Cardiac muscle cell (in vitro differentiated cells and primary cell): ENCODE measurements at regions not wholly inside any gene's neighbourhood (a gene's known extent, or its start where the extent isn't known, plus 50 kb on each side); places are given as distances from the start of the nearest gene placed in this dataset.
A peak's percentile ranks its signal among the peaks of the same experiment; 100 is the strongest.

Experiments
- DNase-seq, 2 donors: peaks; one replicate each; pipeline versions ENCODE4 v3.0.0 to v3.0.0-alpha.2; 2010 to 2017; ENCODE audit warnings: low read depth in 1 of 2, low spot score in 1 of 2
- H3K27ac ChIP-seq: fragments of 200-600 bp; sonication (generic); 2 replicates; pipeline ENCODE4 v1.5.1; 2016
- H3K27me3 ChIP-seq: fragments of 200-600 bp; sonication (generic); 2 replicates; pipeline ENCODE4 v1.6.0; 2016; ENCODE audit warnings: control low read depth
- H3K36me3 ChIP-seq: fragments of 200-600 bp; sonication (generic); 2 replicates; pipeline ENCODE4 v1.5.1; 2016; ENCODE audit warnings: control low read depth
- H3K4me1 ChIP-seq: fragments of 200-600 bp; sonication (generic); 2 replicates; pipeline ENCODE4 v1.8.1; 2017; ENCODE audit warnings: low read depth, mild to moderate bottlenecking, mixed run types
- H3K4me3 ChIP-seq: fragments of 200-600 bp; sonication (generic); 2 replicates; pipeline ENCODE4 v1.5.1; 2016; ENCODE audit warnings: mild to moderate bottlenecking
- H3K9me3 ChIP-seq: fragments of 200-600 bp; sonication (generic); 2 replicates; pipeline ENCODE4 v1.5.1; 2017; ENCODE audit warnings: low read depth, mild to moderate bottlenecking, control low read depth
- CTCF ChIP-seq: IDR thresholded peaks from 2 replicates; pipeline ENCODE4 v1.5.1; 2012; ENCODE audit warnings: low read depth, mild to moderate bottlenecking, low read length

GRCh38 chr10:33732161-33732680, 397.8 kb upstream of the NRP1 start:
- Histone ChIP-seq H3K9me3 (no peaks in the 10 kb centered on the region), H3K4me1 (no peaks in the 10 kb centered on the region), H3K27ac (no peak overlapping the region), H3K36me3 (no peaks in the 10 kb centered on the region), H3K27me3 (peaks cover 6% of the 10 kb centered on the region), H3K4me3 (no peak overlapping the region)
- peak in 1 of 2 donors; percentile 58 for DNase-seq
- TF ChIP-seq CTCF: no peak

GRCh38 chr10:33731322-33731721, 396.9 kb upstream of the NRP1 start:
- Histone ChIP-seq H3K4me1 (no peaks in the 10 kb centered on the region), H3K27ac (no peak overlapping the region), H3K27me3 (peaks cover 6% of the 10 kb centered on the region), H3K9me3 (no peaks in the 10 kb centered on the region), H3K36me3 (no peaks in the 10 kb centered on the region), H3K4me3 (no peak overlapping the region)
- DNase-seq: no peak
- no peak for TF ChIP-seq CTCF

GRCh38 chr10:33725430-33725829, 391.0 kb upstream of the NRP1 start:
- H3K4me1 ChIP-seq: peaks cover 2% of the 10 kb centered on the region
- no peaks in the 10 kb centered on the region for H3K36me3 ChIP-seq
- no peak for TF ChIP-seq CTCF
- DNase-seq: no peak
- no peak overlapping the region for H3K27ac ChIP-seq
- no peaks in the 10 kb centered on the region for H3K9me3 ChIP-seq
- no peak overlapping the region for H3K4me3 ChIP-seq
- H3K27me3 ChIP-seq: no peaks in the 10 kb centered on the region

- Histone ChIP-seq H3K36me3 (no peaks in the 10 kb centered on the region), H3K27ac (no peak overlapping the region), H3K4me1 (peaks cover 2% of the 10 kb centered on the region), H3K4me3 (no peak overlapping the region), H3K27me3 (no peaks in the 10 kb centered on the region), H3K9me3 (no peaks in the 10 kb centered on the region)
- no peak for TF ChIP-seq CTCF
- no peak for DNase-seq
These were observed 388.7 kb upstream of the NRP1 start for GRCh38 chr10:33723181-33723580.

- Histone ChIP-seq H3K27ac (no peak overlapping the region), H3K4me1 (peaks cover 2% of the 10 kb centered on the region), H3K36me3 (no peaks in the 10 kb centered on the region), H3K4me3 (no peak overlapping the region), H3K27me3 (no peaks in the 10 kb centered on the region), H3K9me3 (no peaks in the 10 kb centered on the region)
- TF ChIP-seq CTCF: no peak
- DNase-seq: no peak
These were observed 387.6 kb upstream of the NRP1 start for GRCh38 chr10:33722067-33722466.

GRCh38 chr10:33721509-33721908, 387.0 kb upstream of the NRP1 start:
- H3K36me3 ChIP-seq: no peaks in the 10 kb centered on the region
- H3K27ac ChIP-seq: no peak overlapping the region

More at GRCh38 chr10:33721509-33721908, 387.0 kb upstream of the NRP1 start:
- DNase-seq: no peak
- H3K4me3 ChIP-seq: no peak overlapping the region
- H3K9me3 ChIP-seq: no peaks in the 10 kb centered on the region
- peaks cover 2% of the 10 kb centered on the region for H3K4me1 ChIP-seq
- H3K27me3 ChIP-seq: no peaks in the 10 kb centered on the region
- TF ChIP-seq CTCF: no peak
